Upper lobe of right lung (tissue), 1 donor: ENCODE measurements at regions not wholly inside any gene's neighbourhood (a gene's known extent, or its start where the extent isn't known, plus 50 kb on each side); places are given as distances from the start of the nearest gene placed in this dataset.
"Not testable (repeated sequence)": the region's sequence is repeated elsewhere in the genome, so short reads cannot be mapped to it uniquely, and the experiment has no call there.

Source experiments
- ATAC-seq: fragments of 200-7000 bp; cut with Tn5 transposase; one replicate; pipeline ENCODE4 v1.9.1; 2020; ENCODE audit warnings: mild to moderate bottlenecking, moderate library complexity
- DNase-seq: peaks from one replicate; pipeline ENCODE4 v3.0.0-alpha.2; 2020
- H3K27ac ChIP-seq: fragments of 200-600 bp; one replicate; pipeline ENCODE4 v1.8.0; 2022
- H3K27me3 ChIP-seq: fragments of 200-600 bp; one replicate; pipeline ENCODE4 v1.8.0; 2022; ENCODE audit warnings: mild to moderate bottlenecking
- H3K36me3 ChIP-seq: fragments of 200-600 bp; one replicate; pipeline ENCODE4 v1.8.0; 2022
- H3K4me1 ChIP-seq: fragments of 200-600 bp; one replicate; pipeline ENCODE4 v1.8.0; 2022
- H3K4me3 ChIP-seq: fragments of 200-600 bp; one replicate; pipeline ENCODE4 v1.8.0; 2022; ENCODE audit warnings: mild to moderate bottlenecking
- H3K9me3 ChIP-seq: fragments of 200-600 bp; one replicate; pipeline ENCODE4 v1.8.0; 2022
- CTCF ChIP-seq: fragments of 200-600 bp; IDR thresholded peaks from one replicate; pipeline ENCODE4 v1.8.0; 2022; ENCODE audit warnings: antibody characterized with exemption
- intact Hi-C: fragments of 100-400 bp; cut with DNase I; formaldehyde crosslinking; loops from one replicate; pipeline ENCODE4 v1.11.0; 2022
- donor health status: DM: no; HTN: yes; CAD: no; lungs with severe emphysema.

DNA sequence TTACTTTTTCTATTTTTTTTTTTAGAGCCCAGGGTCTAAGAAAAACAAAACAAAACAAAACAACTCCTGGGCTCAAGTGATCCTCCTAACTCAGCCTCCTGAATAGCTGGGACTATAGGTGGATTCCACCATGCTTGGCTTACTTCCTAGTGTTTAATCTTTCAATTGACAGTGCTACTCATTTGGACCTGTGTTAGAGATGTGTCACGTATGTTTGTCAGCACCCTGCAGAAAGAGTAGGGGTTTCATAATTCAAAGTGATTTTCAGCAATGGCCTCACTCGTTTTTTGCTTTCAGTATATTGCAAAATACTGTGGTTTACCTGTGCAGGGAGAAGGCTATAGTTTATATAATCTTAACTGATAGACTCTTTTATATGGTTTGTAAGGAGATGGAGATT lies 71.6 kb upstream of the TEX13D start:
- Histone ChIP-seq H3K36me3 (no peaks in the 10 kb centered on the region), H3K9me3 (no peaks in the 10 kb centered on the region), H3K27me3 (no peaks in the 10 kb centered on the region), H3K4me3 (no peak overlapping the region), H3K4me1 (no peaks in the 10 kb centered on the region), H3K27ac (no peak overlapping the region)
- TF ChIP-seq CTCF = no peak
- DNase-seq = no peak
- intact Hi-C loops = no loop called here
- no peak for ATAC-seq

DNA sequence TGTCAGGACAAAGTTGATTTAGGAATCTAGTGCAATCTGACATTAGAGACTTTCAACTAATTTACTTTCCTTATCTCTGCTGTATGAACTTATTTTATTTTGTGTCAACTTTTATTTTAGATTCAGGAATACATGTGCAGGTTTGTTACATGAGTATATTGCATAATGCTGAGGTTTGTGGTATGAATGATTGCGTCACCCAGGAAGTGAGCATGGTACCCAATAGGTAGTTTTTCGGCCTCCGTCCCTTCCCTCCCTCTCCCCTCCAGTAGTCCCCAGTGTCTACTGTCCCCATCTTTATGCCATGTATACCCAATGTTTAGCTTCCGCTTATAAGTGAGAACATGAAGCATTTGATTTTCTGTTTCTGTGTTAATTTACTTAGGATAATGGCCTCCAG lies 68.7 kb upstream of the TEX13D start:
- Histone ChIP-seq H3K36me3 (no peaks in the 10 kb centered on the region), H3K4me1 (no peaks in the 10 kb centered on the region), H3K27ac (no peak overlapping the region), H3K4me3 (no peak overlapping the region), H3K27me3 (no peaks in the 10 kb centered on the region), H3K9me3 (no peaks in the 10 kb centered on the region)
- TF ChIP-seq CTCF = no peak
- no peak for ATAC-seq
- no peak for DNase-seq
- intact Hi-C loops = no loop called here

- H3K9me3 ChIP-seq = no peaks in the 10 kb centered on the region
- no peaks in the 10 kb centered on the region for H3K4me1 ChIP-seq
- no peaks in the 10 kb centered on the region for H3K27me3 ChIP-seq
- H3K36me3 ChIP-seq = no peaks in the 10 kb centered on the region
- no peak for TF ChIP-seq CTCF
- DNase-seq = no peak
- H3K4me3 ChIP-seq = no peak overlapping the region
- ATAC-seq = no peak
- H3K27ac ChIP-seq = no peak overlapping the region
- intact Hi-C loops = no loop called here
Measured at GRCh38 chrX:124268099-124268498, 64.4 kb upstream of the TEX13D start.

GRCh38 chrX:124269881-124270280 lies 62.6 kb upstream of the TEX13D start:
- H3K36me3 ChIP-seq = no peaks in the 10 kb centered on the region
- no peak overlapping the region for H3K27ac ChIP-seq
- H3K27me3 ChIP-seq = no peaks in the 10 kb centered on the region
- intact Hi-C loops = no loop called here
- ATAC-seq (no peak), DNase-seq (no peak)
- no peaks in the 10 kb centered on the region for H3K9me3 ChIP-seq
- H3K4me3 ChIP-seq = no peak overlapping the region
- no peak for TF ChIP-seq CTCF
- H3K4me1 ChIP-seq = no peaks in the 10 kb centered on the region

DNA sequence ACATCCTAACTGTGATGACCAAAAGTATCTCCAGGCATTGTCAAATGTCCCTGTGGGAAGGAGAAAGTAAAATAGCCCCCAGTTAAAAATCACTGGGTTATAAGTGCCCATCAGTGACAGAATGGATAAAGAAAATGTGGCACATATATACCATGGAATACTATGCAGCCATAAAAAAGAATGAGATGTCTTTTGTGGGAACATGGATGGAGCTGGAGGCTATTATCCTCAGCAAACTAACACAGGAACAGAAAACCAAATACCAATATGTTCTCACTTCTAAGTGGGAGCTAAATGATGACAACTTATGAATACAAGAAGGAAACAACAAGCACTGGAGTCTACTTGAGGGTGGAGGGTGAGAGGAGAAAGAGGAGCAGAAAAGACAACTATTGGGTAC lies 60.9 kb upstream of the TEX13D start:
- H3K27me3 ChIP-seq, H3K4me3 ChIP-seq, H3K4me1 ChIP-seq, H3K27ac ChIP-seq, intact Hi-C loops, H3K9me3 ChIP-seq, ATAC-seq, H3K36me3 ChIP-seq, DNase-seq: not testable (repeated sequence)

DNA sequence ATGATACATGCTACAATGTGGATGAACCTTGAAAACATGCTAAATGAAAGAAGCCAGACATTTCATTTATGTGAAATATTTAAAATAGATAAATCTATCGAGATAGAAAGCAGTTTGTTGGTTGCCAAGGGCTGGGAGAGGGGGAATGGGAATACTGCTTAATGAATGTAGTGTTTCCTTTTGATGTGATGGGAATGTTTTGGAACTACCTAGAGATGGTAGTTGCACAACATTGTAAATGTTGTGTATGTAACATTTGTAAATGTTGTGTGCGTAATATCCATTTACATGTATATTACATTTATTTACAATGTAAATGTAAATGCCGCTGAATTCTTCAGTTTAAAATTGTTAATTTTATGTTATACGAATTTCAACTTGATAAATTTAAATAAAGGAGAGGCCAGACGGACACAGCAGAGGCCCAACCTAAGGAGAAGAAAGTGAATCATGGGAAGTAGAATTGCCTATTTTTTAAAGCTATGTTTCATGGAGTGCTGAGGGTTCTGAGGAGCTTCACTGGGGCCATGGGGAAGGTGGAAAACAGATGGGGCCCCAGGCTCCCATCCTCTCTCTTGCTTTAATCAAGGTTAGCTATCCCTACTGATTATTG lies 60.0 kb upstream of the TEX13D start:
- Histone ChIP-seq H3K36me3 (no peaks in the 10 kb centered on the region), H3K27ac (no peak overlapping the region), H3K9me3 (no peaks in the 10 kb centered on the region), H3K4me1 (no peaks in the 10 kb centered on the region), H3K27me3 (no peaks in the 10 kb centered on the region), H3K4me3 (no peak overlapping the region)
- ATAC-seq = no peak
- intact Hi-C loops = no loop called here
- no peak for TF ChIP-seq CTCF
- no peak for DNase-seq
